GM08714 (cell line): ENCODE measurements at regions not wholly inside any gene's neighbourhood (a gene's known extent, or its start where the extent isn't known, plus 50 kb on each side); places are given as distances from the start of the nearest gene placed in this dataset.

Source experiments
- H3K4me3 ChIP-seq: fragments of 200-500 bp; sonication (Bioruptor generic); 2 replicates; pipeline ENCODE4 v1.5.1; 2014; ENCODE audit warnings: mild to moderate bottlenecking, low read length, inconsistent platforms
- ZNF274 ChIP-seq: IDR thresholded peaks from 2 replicates; pipeline ENCODE4 v1.6.1; 2012; ENCODE audit warnings: mild to moderate bottlenecking, low read depth, low read length

DNA sequence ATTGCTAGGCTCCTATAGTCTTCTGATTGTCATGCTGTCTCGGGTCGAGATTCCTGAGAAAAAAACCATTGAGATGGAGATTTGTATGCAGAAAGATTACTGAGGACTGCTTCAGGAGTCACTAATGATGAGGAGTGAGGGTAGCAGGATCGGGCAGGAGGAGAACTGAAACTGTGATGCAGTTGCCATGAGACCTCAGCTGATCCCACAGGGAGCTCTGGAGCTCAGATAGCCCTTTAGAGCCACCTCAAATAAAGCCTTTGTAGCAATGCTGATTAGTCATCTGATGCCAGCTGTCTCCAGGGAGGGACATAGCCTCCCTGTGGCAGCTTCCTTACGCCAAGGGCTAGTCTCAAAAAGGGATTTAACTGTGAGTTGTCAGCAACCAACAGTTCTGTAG is 256.9 kb downstream of the DMAC1 start:
- H3K4me3 ChIP-seq = no peak overlapping the region
- TF ChIP-seq ZNF274 = no peak

DNA sequence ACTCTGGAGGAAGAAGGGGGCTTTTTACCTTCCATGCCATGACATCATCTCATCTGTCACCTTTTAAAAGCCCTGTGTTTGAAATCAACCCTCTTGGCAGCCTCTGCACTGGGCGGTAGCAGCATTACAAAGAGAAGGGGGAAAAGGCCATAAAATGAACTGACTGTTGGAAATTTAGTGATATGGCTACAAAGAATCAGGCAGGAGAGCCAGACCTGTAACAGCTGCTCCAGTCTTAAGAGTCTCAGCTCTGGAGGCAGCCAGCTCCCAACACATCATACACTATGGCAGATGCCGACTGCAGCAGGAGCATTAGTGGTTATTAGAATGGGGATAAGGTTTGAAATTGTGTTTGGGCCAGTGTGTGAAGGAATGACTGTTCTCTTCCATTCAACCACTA is 257.5 kb downstream of the DMAC1 start:
- TF ChIP-seq ZNF274 = no peak

DNA sequence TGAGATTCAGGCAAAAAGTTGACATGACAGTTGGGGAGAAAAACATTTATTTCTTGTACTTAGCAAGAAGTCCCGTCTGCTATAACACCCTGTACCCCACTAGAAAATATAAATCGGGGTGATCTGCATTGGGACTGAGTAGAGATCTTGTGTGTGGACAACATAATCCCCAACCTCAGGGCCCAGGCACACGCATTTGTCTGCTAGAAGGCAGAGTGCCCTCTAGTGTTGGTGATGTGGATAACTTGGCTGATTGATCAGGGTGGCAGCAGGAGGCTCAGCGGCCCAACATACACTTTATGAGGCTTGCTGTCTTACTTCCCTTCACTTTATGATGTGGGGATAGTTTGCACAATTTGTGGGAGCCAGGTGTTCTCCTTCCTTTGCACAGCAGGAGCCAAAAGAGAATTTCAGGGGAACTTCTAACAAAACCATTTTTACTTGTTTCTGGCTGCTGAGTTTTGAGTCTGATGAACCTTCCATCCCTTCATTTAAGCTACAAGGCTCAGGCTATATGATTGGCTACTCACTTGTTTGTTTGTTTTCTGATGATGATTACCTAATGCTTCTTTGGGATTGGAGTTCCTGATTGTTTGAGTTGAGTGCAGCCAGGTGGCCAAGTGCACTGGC is 263.2 kb downstream of the DMAC1 start:
- H3K4me3 ChIP-seq = no peak overlapping the region
- TF ChIP-seq ZNF274 = no peak

More for the DNA sequence above, 257.5 kb downstream of the DMAC1 start:
- no peak overlapping the region for H3K4me3 ChIP-seq

DNA sequence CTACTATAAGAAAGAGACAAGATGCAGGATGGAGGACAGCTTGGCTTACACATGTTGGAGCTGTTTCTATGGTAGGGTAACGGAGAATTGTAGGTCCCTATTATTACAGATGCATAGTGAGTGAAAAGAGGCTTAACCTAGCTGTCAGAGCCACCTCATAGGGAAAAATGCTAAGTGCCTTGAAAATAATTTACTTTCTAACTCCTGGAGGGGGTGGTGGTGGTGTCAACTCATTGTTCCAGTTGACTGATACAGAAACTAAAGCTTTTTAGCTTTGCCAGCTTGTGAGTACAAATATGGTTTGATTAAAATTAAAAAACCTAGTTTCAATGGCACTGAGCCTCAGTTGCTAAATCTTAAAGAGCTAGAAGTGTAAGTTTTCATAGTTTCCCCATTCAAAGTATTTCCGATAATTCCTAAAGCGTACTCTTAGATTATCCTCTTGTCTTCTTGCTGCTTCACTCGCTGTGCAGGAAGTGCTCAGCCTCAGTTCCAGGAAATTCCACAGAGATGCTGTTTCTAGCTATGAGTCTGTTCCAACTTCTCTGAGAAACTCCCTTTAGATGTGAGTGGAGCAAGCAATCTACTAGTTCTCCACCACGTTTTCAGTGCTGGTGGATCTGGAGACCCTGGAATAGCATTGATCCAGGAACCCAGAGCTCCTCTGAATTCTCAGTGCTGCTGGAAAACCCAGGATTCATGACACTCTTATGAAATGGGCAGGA is 265.2 kb downstream of the DMAC1 start:
- TF ChIP-seq ZNF274 = no peak

DNA sequence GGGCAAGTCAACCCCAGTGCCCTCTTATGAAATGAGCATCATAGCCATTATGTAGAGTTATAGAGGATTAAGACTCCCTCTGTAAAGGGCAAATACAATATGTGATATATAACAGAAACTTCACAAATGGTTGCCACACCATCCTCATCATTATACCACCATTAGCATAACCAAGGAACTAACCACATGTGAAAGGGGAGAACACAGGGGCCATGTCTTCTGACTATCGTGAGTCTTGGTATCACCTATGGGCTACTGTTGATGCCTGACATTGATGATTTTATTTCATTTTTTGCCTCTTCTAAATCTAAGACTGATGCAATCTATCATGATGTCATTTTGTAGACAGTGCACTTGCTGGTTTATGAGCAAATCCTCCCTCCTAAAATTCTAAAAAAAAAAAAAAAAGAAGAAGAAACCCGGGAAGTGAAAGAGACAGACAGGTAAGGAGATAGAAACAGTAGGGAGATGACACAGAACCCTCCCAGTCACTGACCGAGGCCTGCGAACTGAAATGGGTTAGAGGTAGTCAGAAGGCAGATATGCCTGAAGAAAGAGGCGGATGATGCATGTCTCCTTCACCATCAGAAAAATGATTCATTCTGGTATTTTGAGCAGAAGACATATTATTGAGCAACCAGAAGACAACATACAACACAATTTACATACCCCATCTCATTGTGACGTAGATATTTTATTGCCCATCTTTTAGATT is 266.0 kb downstream of the DMAC1 start:
- TF ChIP-seq ZNF274 = no peak
- no peak overlapping the region for H3K4me3 ChIP-seq

More for the DNA sequence above, 265.2 kb downstream of the DMAC1 start:
- no peak overlapping the region for H3K4me3 ChIP-seq

DNA sequence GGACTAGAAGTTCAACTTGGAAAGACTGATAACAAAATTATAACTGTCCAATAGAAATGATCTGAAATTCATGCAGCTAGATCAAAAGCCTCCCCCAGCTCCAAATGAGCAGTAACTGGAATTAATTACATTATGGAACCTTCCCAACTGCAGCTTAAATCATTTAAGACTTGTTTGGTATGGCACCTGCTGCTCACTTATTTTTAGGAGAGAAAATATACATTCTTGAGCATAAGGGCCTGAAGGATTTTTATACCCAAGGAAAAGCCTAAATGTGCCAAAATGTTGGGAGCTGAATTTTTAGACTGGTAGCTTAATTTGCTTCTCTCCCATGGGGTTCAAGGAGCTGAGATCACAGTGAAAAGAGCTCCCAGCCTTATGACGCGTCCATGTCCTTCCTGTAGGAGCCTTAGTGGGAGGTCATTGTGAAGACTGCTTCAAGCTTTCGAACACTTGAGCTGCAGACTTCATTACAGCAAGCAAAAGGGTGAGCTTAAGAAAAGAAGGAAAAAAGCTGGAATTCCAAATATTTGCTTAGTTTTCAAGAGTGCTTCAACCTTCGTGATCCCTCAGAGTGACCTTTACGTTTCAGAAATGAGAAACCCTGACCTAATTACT is 276.0 kb downstream of the DMAC1 start:
- H3K4me3 ChIP-seq = no peak overlapping the region
- TF ChIP-seq ZNF274 = no peak

DNA sequence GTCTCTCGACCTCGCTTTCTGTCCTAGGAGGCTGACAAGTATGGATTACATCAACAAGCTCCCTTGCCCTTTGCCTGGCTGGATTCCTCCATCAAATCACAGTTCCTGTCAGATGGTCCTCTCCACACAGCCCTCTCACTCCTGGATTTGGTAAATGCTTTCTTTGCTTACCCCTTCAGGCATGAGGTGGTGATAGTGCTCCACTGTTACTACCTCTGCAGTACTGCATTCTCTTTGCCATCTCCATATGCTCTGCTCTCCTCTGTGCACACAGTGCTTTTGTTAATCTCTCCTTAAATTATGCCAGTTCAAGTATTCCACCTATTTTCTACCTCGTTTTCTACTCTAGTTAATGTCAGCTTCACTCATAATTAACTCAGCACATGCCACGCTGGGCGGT is 279.2 kb downstream of the DMAC1 start:
- no peak for TF ChIP-seq ZNF274
- H3K4me3 ChIP-seq = no peak overlapping the region

DNA sequence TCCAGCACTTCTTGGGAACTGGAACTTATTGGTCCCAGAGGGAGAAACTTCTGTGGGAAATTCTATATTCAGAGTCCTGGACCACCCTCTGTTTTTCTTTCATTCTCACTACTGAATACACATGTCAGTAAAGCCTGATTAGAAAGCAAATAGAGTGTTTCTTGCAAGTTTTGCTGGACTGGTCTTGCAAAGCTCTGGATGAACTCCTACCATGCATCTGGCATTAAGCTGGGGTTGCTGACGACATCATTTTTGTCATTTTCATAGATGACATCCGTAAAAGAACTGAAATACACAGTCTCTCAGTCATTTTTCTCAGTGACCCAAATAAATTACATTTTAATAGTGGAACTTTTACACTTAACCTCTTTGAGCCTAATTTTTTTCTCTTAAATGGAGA is 283.2 kb downstream of the DMAC1 start:
- H3K4me3 ChIP-seq = no peak overlapping the region
- no peak for TF ChIP-seq ZNF274

DNA sequence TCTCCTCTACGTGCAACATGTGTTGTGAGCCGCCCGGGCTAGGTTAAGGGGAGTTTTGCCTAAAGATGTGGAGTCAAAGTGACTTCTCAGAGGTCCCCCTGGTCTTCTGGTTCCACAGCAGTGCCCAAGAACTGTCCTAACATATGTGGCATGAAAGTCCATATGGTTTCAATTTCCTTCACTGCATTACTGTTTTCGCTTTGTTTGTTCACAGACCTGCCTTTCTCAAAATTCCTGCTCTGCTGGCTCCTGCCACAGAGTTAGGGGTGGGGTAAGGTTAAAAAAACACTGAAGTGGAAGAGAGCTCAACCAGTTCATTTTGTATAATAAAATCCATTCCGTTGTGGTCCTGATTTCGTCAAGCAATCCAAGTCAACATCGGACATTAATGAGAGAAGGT is 289.4 kb downstream of the DMAC1 start:
- no peak for TF ChIP-seq ZNF274
- no peak overlapping the region for H3K4me3 ChIP-seq

DNA sequence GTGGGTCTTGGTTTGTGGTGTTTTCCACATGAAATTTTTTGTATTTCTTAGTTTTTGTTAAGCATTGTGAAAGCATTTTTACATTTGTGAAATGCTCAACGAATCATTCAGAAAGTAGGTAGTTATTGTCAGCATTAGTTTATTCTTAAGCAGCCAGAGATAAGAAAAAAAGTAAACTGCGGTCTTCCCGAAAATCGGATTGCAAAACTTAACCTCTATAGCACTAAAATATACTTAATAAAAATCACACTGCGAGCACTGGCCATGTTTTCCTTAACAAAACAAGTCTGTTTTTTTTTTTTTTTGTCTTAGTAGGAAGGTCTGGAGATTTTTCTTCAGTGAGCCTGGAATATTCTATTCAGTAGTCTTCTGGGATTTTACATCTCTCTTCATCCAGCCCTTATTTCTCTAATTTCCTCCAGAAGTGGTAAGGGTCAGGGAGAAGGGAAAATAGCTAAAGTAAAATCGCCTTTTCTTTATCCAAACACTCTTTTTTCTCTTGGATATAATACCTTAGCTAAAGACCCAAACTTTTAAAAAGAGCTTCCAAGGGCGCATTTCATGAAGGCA is 289.9 kb downstream of the DMAC1 start:
- no peak for TF ChIP-seq ZNF274
- H3K4me3 ChIP-seq = no peak overlapping the region

DNA sequence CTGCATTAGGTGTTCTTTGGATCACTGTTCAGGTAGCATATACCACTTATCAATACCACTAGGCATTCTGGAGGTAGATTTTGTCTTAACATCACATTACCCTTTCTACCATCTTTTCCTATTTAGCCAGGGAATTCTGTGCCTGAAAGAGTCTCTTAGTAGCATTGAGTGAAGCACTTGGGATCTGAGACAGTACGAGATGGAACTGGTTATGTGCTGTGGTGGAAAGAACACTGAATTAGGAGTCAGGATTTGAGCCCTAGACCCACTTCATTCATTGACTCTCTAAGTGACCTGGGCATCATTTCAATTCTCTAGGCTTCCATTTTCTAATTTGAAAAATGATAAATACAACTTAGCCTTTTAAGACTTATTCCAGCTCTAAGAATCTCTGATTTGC is 291.1 kb downstream of the DMAC1 start:
- no peak overlapping the region for H3K4me3 ChIP-seq
- TF ChIP-seq ZNF274 = no peak

DNA sequence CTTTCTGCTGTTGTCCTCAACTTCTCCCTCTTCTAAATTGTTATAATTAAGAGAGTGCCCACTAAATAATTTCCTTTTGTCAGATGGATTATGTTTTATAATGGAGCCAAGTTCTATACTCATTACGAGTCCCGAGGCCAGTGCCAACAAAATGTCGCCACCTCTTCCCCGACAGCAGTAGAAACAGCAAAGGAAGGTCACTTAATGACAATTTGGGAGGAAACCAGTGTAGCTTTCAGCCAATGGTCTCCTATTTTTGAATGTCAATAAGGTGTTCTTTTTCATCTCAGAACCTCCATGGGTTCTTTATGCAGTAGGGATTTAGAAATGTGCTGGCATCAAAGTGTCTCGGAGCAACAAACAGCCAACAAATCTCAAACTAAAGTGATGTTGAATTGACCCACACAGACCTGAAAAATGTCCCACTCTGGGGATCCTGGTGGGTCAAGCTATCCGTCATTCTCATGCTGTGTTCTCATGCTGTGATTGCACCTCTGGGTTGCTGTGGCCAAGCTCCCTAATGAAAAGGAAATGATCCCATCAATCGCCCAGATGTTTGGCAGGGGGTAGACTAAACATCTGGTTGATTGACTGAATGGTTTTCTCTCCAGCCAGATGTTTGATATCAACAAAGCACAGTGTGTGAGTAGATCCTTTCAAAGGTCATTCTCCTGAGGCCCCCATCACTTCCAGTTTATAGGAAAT is 291.9 kb downstream of the DMAC1 start:
- no peak for TF ChIP-seq ZNF274
- no peak overlapping the region for H3K4me3 ChIP-seq

DNA sequence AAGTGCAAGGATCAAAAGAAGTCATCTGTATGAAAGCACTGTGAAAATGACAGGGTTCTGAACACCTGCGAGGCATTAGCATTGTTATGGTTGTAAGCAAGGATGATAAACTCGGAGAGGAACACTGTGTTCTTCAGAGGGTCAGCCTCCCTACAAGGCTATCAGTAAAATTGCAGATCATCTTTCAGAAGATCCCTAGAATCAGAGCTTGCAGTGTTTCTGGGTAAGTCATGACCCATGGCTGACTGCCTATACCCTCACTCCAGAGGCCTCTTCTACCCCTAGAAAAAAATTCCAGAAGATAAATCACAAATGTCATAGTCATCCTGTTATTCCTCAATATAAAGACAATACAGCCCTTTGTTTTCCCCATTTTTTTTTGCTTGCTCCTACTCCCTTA is 292.6 kb downstream of the DMAC1 start:
- no peak for TF ChIP-seq ZNF274
- H3K4me3 ChIP-seq = no peak overlapping the region

DNA sequence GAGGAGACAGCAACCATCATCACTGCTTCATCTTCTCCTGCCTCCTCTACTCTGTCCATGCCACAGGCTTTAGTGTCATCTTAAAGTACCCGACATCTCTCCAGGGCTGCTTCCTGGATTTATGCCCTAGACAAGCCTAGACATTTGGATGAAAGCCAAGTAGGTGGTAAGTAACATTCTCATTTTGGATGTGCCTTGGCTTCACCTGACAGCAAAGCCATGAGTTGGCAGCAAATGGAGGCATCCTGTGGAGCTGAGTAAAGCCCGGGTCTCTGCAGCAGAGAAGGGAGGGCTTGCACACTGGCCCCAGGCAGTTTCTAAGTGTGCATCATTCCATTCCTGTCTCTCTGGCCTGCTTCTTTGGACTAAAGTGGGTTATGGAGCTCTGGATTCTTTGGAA is 299.1 kb downstream of the DMAC1 start:
- no peak for TF ChIP-seq ZNF274
- H3K4me3 ChIP-seq = no peak overlapping the region
